HG03196 (cell line): ENCODE measurements at regions not wholly inside any gene's neighbourhood (a gene's known extent, or its start where the extent isn't known, plus 50 kb on each side); places are given as distances from the start of the nearest gene placed in this dataset.
"Not testable (repeated sequence)": the region's sequence is repeated elsewhere in the genome, so short reads cannot be mapped to it uniquely, and the experiment has no call there.

Source experiments
- ATAC-seq: cut with Tn5 transposase; IDR thresholded peaks from one replicate; pipeline ENCODE4 v1.9.1; 2021; ENCODE audit not compliant: unreplicated experiment

DNA sequence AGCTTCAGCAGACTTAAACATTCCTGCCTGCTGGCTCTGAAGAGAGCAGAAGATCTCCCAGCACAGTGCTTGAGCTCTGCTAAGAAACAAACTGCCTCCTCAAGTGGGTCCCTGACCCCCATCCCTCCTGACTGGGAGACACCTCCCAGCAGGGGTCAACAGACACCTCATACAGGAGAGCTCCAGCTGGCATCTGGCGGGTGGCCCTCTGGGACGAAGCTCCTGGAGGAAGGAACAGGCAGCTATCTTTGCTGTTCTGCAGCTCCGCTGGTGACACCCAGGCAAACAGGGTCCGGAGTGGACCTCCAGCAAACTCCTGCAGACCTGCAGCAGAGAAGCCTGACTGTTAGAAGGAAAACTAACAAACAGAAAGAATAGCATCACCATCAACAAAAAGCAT lies 139.3 kb downstream of the ATXN7L3B start:
- not testable (repeated sequence) for ATAC-seq

GRCh38 chr12:74685385-74685784 lies 147.8 kb downstream of the ATXN7L3B start:
- ATAC-seq, result no peak

DNA sequence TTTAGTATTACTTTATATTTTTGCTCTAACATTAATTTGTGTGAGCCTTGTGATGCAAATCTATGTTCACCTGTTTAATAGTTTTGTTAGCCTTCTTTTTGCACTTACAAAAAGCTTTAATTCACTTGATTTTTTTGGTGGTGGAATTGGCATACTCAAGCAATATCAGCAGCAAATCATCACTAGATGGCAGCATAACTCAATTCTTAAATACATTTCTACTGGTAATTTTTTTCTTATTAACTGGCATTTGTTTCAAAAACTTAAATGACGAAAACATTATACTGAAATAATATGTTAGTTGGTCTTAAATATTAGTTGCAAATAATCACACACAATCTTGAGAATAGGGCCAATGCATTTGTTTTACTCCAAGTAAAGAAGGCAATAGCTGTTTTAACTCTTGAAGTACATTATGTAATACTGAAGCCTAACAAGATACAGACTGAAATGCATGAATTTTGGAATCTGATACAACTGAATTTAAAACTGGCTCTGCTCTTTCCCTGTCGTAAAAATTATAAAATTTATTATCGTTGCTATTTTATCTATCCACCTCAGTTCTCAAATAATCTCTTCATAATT lies 151.5 kb downstream of the ATXN7L3B start:
- ATAC-seq, result no peak

DNA sequence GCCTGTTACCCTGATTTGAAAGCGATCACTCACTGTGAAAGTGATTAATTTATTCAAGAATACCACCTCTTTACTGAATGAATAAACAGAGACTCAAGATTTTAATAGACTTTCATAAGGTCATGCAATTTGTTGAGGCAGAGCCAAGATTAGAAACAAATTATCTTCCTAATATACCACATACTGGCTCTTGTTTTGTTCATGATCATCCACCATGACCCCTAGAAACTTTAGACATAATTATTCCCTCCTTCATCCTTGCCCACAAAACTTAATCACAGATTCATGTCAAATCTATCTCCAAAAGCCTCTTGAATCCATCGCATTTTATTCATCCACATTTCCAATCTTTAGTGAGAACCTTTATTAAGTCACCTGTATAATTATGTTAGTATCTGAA lies 152.3 kb downstream of the ATXN7L3B start:
- ATAC-seq, result no peak

DNA sequence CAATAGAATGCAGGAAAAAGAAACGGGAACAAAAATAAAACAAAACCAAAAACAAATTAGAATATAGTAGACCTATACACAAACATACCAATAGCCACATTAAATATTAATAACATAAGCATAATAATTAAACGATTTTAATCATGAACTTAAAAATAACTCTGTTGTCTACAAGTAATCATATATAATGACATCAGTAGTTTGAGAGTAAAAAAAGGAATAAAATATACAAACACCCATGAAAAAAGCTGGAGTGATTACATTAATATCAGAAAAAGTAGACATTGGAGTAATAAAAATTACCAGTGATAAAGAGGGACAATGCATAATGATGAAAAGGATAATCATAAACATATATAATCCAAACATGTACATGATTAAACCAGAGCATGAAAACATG lies 181.8 kb downstream of the ATXN7L3B start:
- ATAC-seq, result no peak

- no peak for ATAC-seq
Observed at GRCh38 chr12:74722709-74723108, 185.1 kb downstream of the ATXN7L3B start.

- no peak for ATAC-seq
Observed at GRCh38 chr12:74725154-74725553, 187.5 kb downstream of the ATXN7L3B start.

GRCh38 chr12:74728006-74728405 lies 190.4 kb downstream of the ATXN7L3B start:
- no peak for ATAC-seq

DNA sequence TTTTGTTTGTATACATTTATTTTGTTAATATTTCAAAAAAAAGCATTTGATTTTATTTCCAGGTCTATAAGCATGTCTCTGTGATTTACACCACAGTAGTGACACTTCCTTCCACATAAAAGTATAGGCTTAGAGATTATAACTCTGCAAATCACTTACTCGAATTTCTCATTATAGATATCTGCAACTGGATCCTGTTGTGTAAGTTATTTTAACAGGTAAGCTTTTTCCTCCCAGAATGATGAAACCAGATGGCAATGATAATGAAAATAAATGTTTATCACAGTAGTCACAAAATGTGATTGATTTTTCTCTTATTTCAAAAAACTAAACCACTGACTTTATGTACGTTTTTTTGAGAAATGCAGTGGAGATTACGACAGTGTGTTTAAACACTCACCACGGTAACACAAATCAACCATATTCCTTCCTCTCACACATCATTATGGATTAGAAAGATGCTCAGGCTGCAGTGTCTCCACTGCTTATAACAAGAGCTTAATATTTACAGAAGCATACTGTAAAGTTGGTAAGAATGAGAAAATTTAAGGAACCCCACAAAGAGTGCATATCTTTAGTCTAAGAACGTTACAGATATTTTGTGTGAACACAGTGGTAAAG lies 194.6 kb downstream of the ATXN7L3B start:
- no peak for ATAC-seq

DNA sequence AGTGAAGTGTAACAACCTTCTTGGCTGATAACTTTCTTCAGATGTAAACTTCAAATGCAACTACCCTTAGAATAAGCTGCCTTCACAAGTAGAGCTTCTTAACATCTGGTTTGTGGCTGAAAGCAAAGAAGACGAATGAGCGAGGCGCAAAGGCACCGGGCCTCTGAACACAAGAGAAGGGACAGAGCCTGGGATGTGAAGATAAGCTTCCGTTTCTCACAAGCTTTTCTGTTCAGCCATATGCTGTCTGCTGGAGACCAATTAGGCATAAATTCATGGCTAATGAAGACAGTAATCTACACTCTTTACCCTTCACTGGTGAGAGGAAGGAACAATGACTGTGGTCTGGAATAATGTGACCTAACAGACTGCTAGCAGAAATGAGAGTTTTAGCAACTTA lies 195.2 kb downstream of the ATXN7L3B start:
- no peak for ATAC-seq

- ATAC-seq, result no peak
Observed at GRCh38 chr12:74741112-74741511, 203.5 kb downstream of the ATXN7L3B start.

GRCh38 chr12:74747305-74747704 lies 209.7 kb downstream of the ATXN7L3B start:
- no peak for ATAC-seq

DNA sequence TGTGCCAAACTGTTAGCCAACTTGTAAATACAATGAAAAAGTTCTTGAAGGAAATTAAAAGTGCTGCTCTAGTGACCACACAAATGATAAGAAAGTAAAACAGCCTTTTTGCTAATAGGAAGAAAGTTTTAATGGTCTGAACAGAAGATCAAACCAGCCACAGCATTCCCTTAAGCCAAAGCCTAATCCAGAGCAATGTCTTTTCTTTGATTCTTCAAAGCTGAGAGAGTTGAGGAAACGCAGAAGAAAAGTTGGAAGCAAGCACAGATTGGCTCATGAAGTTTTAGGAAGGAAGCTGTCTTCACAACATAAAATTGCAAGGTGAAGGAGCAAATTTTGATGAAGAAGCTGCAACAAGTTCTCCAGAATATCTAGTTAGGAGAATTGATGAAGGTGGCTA lies 213.8 kb downstream of the ATXN7L3B start:
- ATAC-seq, result no peak

DNA sequence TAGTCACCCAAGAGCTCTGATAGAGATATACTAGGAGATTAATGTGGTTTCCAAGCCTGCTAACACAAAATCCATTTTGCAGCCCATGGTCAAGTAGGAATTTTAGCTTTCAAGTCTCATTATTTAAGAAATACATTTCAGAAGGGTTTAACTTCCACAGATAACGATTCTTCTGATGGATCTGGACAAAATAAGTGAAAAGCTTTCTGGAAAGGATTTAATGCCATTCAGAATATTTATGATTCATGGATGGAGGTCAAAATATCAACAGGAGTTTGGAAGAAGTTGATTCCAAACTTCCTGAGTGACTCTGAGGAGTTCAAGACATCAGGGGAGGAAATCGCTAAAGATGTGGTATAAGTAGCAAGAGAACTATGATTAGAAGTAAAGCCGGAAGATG lies 214.6 kb downstream of the ATXN7L3B start:
- no peak for ATAC-seq

DNA sequence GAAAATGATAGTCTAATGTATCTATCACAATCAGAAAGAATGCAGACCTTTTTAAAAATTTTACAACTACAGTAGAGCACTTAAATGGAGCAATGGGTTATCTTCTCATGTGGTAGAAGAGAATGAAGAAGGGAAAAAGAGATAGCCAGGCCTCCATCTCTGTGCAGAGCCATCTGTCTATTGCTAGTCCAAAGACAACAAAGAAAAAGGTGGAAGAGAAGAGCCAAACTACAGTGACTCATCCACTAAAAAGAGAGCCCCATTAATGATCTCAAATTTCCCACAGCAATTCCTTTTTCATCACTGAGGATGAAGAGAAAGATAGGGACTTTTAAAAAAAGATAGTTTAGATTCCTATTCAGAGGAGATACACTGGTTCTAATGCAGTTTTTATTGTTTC lies 232.9 kb downstream of the ATXN7L3B start:
- no peak for ATAC-seq

DNA sequence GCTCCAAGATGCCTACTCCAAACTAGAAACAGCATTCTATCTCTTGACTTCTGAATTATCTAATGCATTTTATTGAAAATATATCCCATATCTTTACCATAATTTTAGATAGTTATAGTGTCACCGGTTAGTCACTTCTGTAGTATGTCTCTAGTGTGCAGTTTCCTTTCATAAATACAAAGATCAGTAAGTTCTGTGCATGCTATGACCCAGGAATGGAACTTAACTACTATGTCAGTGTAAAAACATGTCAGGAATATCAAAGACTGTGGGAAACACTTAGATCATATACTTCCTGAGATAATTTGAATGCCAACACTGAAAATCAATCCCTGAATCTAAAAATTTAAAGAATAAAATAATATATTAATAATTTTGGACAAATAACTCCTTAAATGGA lies 237.6 kb downstream of the ATXN7L3B start:
- no peak for ATAC-seq

GRCh38 chr12:74776378-74776777 lies 238.7 kb downstream of the ATXN7L3B start:
- no peak for ATAC-seq

DNA sequence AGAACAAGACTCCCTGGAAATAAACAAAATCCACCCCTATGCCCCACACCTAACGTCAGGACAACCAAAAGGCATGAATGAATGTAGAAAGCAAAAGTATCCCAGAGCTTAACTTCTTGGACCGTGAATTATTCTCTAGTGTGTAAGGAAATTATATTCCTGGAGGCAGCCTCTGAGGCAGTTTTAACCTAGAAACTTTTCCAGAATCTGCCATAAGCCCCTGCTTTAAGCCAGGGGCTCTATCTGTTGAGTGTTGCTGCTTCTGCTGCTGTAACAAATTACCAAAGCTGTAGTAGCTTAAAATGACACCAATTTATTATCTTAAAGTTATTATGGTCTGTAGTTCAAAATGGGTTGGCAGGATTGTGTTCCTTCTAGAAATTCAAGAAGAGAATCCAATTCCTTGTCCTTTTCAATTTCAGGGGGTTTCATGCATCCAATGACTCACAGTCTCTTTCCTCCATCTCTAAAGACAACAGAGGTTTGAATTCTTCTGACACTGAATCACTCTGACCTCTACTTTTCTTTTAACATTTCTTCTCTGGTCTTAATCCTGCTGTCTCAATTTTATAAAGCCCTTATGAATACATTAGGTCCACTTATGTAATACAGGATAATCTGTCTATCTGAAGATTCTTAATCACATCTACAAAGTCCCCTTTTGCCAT lies 242.7 kb downstream of the ATXN7L3B start:
- ATAC-seq, result no peak

GRCh38 chr12:74780850-74781241 lies 243.2 kb downstream of the ATXN7L3B start:
- not testable (repeated sequence) for ATAC-seq

DNA sequence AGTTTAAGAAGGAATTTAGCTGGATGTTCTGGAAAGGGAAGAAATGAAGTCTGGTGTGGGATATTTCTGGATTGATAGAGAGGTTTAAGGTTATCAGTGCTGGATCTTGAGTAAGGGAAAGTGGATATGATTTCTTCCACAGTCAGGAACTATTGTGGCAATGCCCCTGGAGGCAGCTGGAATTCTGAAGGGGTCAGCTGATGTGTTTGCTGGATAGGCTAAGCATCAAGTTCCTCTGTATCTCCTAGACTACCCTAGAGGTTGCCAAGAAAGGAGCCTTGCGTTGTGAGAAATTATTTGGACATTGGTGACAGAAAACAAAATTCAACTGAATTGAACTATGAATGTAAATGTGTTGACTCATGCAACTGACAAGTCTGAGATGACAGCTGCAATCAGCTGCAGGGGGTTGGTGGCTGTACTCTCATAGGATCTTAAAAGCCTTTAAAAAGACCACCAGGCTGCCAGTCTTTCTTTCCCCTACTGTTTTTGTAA lies 244.4 kb downstream of the ATXN7L3B start:
- ATAC-seq, result no peak

DNA sequence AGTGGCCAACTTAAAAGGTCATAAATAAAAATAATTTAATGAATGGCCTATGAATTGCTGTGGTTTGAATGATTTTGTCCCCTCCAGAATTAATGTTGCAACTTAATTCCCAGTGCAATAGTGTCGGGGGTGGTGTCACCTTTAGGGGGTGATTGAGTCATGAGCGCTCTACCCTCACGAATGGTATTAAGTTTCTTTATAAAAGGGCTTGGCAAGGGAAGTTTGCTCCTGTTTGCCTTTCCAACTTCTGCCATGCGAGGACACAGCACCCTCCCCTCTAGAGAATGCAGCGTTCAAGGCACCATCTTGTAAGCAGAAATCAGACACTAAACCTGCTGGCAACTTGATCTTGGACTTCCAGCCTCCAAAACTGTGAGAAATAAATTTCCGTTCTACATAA lies 253.3 kb downstream of the ATXN7L3B start:
- ATAC-seq, result no peak

GRCh38 chr12:74791365-74791764 lies 253.7 kb downstream of the ATXN7L3B start:
- ATAC-seq, result no peak
